OCI-LY7 (cell line): ENCODE measurements at regions not wholly inside any gene's neighbourhood (a gene's known extent, or its start where the extent isn't known, plus 50 kb on each side); places are given as distances from the start of the nearest gene placed in this dataset.

Experiments used
- CTCF ChIP-seq: fragments of 200-600 bp; sonication (generic); conservative IDR thresholded peaks from 2 replicates; pipeline ENCODE4 v1.5.1; 2014; ENCODE audit warnings: mild to moderate bottlenecking, antibody characterized with exemption, low read length, moderate library complexity, mixed read lengths
- EZH2phosphoT487 ChIP-seq: fragments of 200-600 bp; sonication (generic); IDR thresholded peaks from 2 replicates; pipeline ENCODE4 v1.6.1; 2018; ENCODE audit warnings: low read depth, borderline replicate concordance, mild to moderate bottlenecking, mixed run types, antibody characterized with exemption, low read length, moderate library complexity, mixed read lengths

GRCh38 chr3:35070088-35070487 lies 569.2 kb upstream of the ARPP21 start:
- TF ChIP-seq CTCF, result no peak
- TF ChIP-seq EZH2phosphoT487, result no peak
